ENCODE measurements at regions not wholly inside any gene's neighbourhood (a gene's known extent, or its start where the extent isn't known, plus 50 kb on each side); places are given as distances from the start of the nearest gene placed in this dataset.
A peak's percentile ranks its signal among the peaks of the same experiment; 100 is the strongest.

DNA sequence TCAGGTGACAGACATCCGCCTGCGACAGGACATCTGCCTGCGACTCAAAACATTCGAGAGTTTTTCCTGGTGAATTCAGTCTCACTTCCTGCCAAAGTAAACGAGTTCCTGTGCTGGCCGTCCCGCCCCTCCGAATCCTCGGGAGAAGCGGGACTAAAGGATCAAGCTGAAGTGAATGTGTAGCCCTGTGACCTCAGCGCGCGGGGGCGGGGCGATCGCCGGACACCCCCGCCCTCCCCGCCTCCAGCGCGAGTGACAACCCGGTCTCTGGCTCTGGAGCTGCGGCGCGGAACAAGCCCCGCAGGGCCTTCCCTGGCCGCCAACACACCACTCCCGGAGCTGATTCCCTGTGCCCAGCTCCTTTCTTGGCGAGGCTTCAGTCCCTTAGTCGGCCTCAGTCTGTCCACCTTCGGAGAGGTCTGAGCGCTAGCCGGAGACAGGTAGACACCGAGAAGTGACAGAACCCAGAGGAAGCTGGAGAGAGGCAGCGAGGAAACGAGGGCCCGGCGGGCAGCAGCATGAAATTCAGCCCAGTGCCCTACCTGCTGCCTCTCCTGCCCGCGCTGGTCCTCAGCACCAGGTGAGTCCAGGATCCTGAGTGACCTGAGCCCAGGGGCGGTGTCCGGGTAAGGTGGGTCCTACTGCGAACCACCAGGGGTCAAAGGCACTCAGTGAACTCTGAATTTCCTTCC lies 766.4 kb upstream of the LUZP2 start:
- DNase-seq (ENCODE audit: low read depth): no peak
- H3K4me3 ChIP-seq (ENCODE audit: control insufficient read depth, low read depth, low read length): no peak overlapping the region
- TF ChIP-seq, protein P1, sequence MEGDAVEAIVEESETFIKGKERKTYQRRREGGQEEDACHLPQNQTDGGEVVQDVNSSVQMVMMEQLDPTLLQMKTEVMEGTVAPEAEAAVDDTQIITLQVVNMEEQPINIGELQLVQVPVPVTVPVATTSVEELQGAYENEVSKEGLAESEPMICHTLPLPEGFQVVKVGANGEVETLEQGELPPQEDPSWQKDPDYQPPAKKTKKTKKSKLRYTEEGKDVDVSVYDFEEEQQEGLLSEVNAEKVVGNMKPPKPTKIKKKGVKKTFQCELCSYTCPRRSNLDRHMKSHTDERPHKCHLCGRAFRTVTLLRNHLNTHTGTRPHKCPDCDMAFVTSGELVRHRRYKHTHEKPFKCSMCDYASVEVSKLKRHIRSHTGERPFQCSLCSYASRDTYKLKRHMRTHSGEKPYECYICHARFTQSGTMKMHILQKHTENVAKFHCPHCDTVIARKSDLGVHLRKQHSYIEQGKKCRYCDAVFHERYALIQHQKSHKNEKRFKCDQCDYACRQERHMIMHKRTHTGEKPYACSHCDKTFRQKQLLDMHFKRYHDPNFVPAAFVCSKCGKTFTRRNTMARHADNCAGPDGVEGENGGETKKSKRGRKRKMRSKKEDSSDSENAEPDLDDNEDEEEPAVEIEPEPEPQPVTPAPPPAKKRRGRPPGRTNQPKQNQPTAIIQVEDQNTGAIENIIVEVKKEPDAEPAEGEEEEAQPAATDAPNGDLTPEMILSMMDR (conservative IDR thresholded peaks at IDR 0.05; ENCODE audit: control insufficient read depth, insufficient read depth, low read depth, low read length): no peak

DNA sequence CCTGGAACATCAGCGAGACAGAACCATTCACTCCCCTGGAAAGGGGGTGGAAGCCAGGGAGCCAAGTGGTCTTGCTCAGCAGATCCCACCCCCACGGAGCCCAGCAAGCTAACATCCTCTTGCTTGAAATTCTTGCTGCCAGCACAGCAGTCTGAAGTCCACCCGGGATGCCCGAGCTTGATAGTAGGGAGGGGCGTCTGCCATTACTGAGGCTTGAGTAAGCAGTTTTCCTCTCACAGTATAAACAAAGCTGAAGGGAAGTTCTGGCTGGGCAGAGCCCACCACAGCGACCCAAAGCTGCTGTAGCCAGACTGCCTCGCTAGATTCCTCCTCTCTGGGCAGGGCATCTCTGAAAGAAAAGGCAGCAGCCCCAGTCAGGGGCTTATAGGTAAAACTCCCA lies 764.8 kb upstream of the LUZP2 start:
- H3K4me3 ChIP-seq (ENCODE audit: control insufficient read depth, low read depth, low read length): no peak overlapping the region
- TF ChIP-seq, protein P1 (conservative IDR thresholded peaks at IDR 0.05; ENCODE audit: control insufficient read depth, insufficient read depth, low read depth, low read length): no peak
- DNase-seq (ENCODE audit: low read depth): no peak

DNA sequence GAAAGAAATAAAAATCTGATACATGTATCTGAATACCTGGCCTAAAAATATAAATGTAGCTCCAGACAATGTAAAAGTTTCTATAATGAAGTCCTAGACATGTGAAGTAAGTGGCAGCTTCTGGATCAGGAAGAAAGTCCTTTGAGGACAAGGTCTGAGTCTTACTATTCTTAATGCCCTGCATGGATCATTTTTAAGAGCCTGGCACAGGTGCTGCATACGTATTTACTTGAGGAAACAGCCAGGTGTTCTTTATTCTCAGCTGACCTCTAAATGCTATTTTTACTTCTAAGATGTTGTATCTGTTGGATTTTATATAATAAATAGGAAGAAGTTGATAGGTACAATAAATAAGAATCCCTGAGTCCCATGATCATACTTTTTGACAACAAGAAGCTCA lies 750.0 kb upstream of the LUZP2 start:
- TF ChIP-seq, protein P1 (conservative IDR thresholded peaks at IDR 0.05; ENCODE audit: control insufficient read depth, insufficient read depth, low read depth, low read length): no peak
- DNase-seq (ENCODE audit: low read depth): no peak
- H3K4me3 ChIP-seq (ENCODE audit: control insufficient read depth, low read depth, low read length): no peak overlapping the region

DNA sequence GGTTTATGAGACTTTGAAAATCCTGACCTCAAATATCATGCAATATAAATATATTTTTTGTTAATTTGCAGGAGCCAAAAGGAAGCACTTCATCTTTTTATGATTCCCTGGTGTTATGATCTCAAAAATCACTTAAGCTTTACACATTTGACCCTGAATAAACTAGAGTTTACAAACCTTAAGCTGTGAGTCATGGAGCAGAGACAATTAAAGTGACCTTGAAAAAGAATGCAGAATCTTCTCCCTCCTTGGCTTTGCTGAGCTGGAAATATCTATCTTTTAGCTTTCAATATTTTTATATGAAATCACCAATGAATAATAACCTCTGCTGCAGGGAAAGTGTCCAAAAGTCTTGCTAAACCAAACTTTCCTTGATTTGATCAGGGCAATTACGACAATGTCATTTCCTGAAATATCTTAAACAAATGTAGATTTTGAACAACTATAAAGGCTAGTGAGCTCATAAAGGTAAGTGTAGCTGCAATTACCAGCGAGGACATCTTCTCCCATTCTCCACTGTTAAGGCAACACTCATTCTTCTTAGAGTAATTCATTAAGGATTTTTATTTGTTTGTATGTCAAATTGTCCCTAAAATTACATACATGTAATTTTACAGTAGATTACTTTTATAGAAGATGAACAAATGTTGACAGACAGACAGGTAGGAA lies 747.0 kb upstream of the LUZP2 start:
- H3K4me3 ChIP-seq (ENCODE audit: control insufficient read depth, low read depth, low read length): no peak overlapping the region
- TF ChIP-seq, protein P1 (conservative IDR thresholded peaks at IDR 0.05; ENCODE audit: control insufficient read depth, insufficient read depth, low read depth, low read length): no peak
- DNase-seq (ENCODE audit: low read depth): no peak

DNA sequence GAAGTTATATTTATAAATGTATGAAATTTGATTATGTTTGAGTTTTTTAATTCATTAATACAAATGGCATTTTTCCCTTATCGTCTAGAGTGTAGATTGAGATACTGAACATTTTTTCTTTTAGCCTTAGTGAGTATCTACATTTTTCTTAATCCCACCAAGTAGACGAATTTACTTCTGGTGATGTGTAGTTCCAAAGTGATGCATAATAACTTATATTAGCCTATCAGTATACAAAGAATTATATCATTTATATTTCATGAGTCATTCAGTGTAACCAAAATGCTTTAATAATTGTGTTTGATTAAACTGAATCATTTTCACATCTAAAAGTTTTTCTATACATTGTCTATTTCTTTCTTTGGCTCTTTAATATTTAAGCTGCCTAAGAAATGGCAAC lies 745.6 kb upstream of the LUZP2 start:
- TF ChIP-seq, protein P1 (conservative IDR thresholded peaks at IDR 0.05; ENCODE audit: control insufficient read depth, insufficient read depth, low read depth, low read length): no peak
- no peak for DNase-seq (ENCODE audit: low read depth)
- H3K4me3 ChIP-seq (ENCODE audit: control insufficient read depth, low read depth, low read length): no peak overlapping the region

DNA sequence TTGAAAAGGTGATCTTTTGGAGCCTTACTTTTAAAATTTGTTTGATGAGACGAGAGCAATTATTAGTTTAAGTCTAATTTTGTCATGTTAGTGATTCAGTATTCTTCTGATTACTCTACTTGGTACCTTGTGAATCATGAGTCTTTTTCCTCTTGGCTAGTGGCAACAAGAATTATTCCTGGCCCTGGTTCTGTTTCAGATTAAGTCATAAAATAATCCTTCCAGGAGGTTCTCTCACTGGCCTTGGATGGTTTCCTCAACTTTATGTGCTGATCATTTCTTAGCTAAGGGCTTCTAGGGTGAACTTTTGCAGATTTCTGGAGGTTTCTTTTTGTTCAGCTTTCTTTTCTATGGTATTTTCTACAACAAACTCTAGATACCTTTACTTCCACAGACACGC lies 741.8 kb upstream of the LUZP2 start:
- peak; percentile 15 for DNase-seq (ENCODE audit: low read depth)
- TF ChIP-seq, protein P1 (conservative IDR thresholded peaks at IDR 0.05; ENCODE audit: control insufficient read depth, insufficient read depth, low read depth, low read length): no peak
- H3K4me3 ChIP-seq (ENCODE audit: control insufficient read depth, low read depth, low read length): no peak overlapping the region
